ENCODE measurements at regions not wholly inside any gene's neighbourhood (a gene's known extent, or its start where the extent isn't known, plus 50 kb on each side); places are given as distances from the start of the nearest gene placed in this dataset.
A peak's percentile ranks its signal among the peaks of the same experiment; 100 is the strongest.

- Histone ChIP-seq H2BK12ac (ENCODE audit: low read depth, low read length) (0 out of 2 replicates have a peak overlapping the region, but pooled peaks have one; percentile 27), H3K23ac (ENCODE audit: insufficient read length) (no peak overlapping the region), H3K14ac (ENCODE audit: insufficient read length) (no peak overlapping the region), H3K79me2 (ENCODE audit: control insufficient read depth in 1 of 2, insufficient read depth in 2 of 2, low read length in 2 of 2) (no peaks in the 10 kb centered on the region), H3K4me2 (ENCODE audit: insufficient read depth in 1 of 2, low read depth in 2 of 2, low read length in 2 of 2) (no peak overlapping the region), H3K4ac (replicated peaks; ENCODE audit: insufficient read length, low read depth, low read length) (no peak overlapping the region), H3K27ac (ENCODE audit: low read depth, low read length) (no peak overlapping the region), H3K79me1 (ENCODE audit: low read depth, low read length) (no peaks in the 10 kb centered on the region), H2BK15ac (ENCODE audit: low read length) (no peak overlapping the region), H3K27me3 (replicated peaks in 1 of 4; ENCODE audit: control insufficient read depth in 3 of 4, extremely low read depth in 1 of 4, insufficient read depth in 3 of 4, low read length in 3 of 4) (no peaks in the 10 kb centered on the region), H4K8ac (ENCODE audit: extremely low read depth, insufficient read depth, low read length) (no peak overlapping the region), H3K36me3 (ENCODE audit: control insufficient read depth in 2 of 4, insufficient read depth in 4 of 4, low read length in 3 of 4) (peaks cover 0 to 2% (median 0%) of the 10 kb centered on the region in 4 experiments; a peak in 1 of 8 replicates), H2BK5ac (ENCODE audit: low read depth, low read length) (no peak overlapping the region), H3K18ac (ENCODE audit: extremely low read depth, low read length) (no peak overlapping the region), H4K91ac (replicated peaks; ENCODE audit: insufficient read length, low read length) (no peak overlapping the region), H3K4me3 (ENCODE audit: extremely low read depth in 1 of 4, insufficient read depth in 2 of 4, low read depth in 3 of 4, low read length in 4 of 4) (no peak overlapping the region), H3K9me3 (ENCODE audit: insufficient read depth in 2 of 2, low read depth in 1 of 2, low read length in 1 of 2) (no peaks in the 10 kb centered on the region), H4K20me1 (replicated peaks in 1 of 2; ENCODE audit: control insufficient read depth in 1 of 2, insufficient read depth in 2 of 2, low read length in 2 of 2) (no peaks in the 10 kb centered on the region), H2BK20ac (ENCODE audit: low read length) (no peak overlapping the region), H2AFZ (ENCODE audit: low read length) (no peak overlapping the region), H2AK5ac (ENCODE audit: low read depth, low read length) (no peak overlapping the region), H3K9ac (replicated peaks in 1 of 4; ENCODE audit: extremely low read depth in 1 of 4, low read depth in 3 of 4, low read length in 3 of 4) (no peak overlapping the region), H4K5ac (ENCODE audit: insufficient read length, low read depth, low read length) (no peak overlapping the region), H2BK120ac (replicated peaks; ENCODE audit: low read depth, low read length) (no peak overlapping the region), H3K23me2 (ENCODE audit: low read depth, low read length) (no peaks in the 10 kb centered on the region), H3K4me1 (replicated peaks in 1 of 4; ENCODE audit: control insufficient read depth in 3 of 4, insufficient read depth in 4 of 4, low read length in 3 of 4) (peaks cover 0 to 2% (median 0%) of the 10 kb centered on the region in 4 experiments; a peak in 1 of 7 replicates), H3K56ac (replicated peaks; ENCODE audit: insufficient read length, low read depth, low read length) (no peak overlapping the region)
- FAIRE-seq: no peak
- ChIA-PET POLR2A (ENCODE audit: partially characterized antibody) (no interaction called here), CTCF (ENCODE audit: partially characterized antibody) (interaction anchor here (0.6 to 0.9 kb wide), 2 partner anchors 198 to 224 kb away, joined by 3 to 4 read pairs; no protein-coding TSS in a partner anchor)
- WGBS, 2 experiments (ENCODE audit: extremely low coverage in 1 of 2, insufficient coverage in 1 of 2, insufficient read length in 1 of 2, insufficient replicate concordance in 2 of 2, low coverage in 1 of 2, low lambda C conversion rate in 2 of 2, missing lambda C conversion rate in 1 of 2): 80% methylated on average over 2 of the region's 2 CpGs; no CpG with 5 or more reads in 1 of the 2 experiments
- TF ChIP-seq EGR1 (IDR thresholded peaks at IDR 0.05; ENCODE audit: borderline replicate concordance, low read depth, low read length): no peak
- TF ChIP-seq BRCA1 (IDR thresholded peaks at IDR 0.05; ENCODE audit: low read depth, low read length): no peak
- no peak for TF ChIP-seq RNF2 (IDR thresholded peaks at IDR 0.05; ENCODE audit: borderline replicate concordance, low read depth, low read length, missing control alignments, poor library complexity, severe bottlenecking)
- no peak for TF ChIP-seq SRF (IDR thresholded peaks at IDR 0.05; ENCODE audit: low read depth, low read length)
- no peak for TF ChIP-seq RBBP5 (IDR thresholded peaks at IDR 0.05; ENCODE audit: borderline replicate concordance, low read depth, low read length)
- TF ChIP-seq RFX5 (IDR thresholded peaks at IDR 0.05; ENCODE audit: borderline replicate concordance, low read depth, low read length): no peak
- TF ChIP-seq BCL11A (IDR thresholded peaks at IDR 0.05; ENCODE audit: low read depth in 2 of 2, low read length in 2 of 2): no peak
- TF ChIP-seq CTBP2 (IDR thresholded peaks at IDR 0.05; ENCODE audit: borderline replicate concordance, insufficient read depth, insufficient read length, low read length): no peak
- no peak for TF ChIP-seq TAF7 (optimal IDR thresholded peaks at IDR 0.05; ENCODE audit: borderline replicate concordance, low read depth, low read length)
- no peak for TF ChIP-seq TEAD4 (IDR thresholded peaks at IDR 0.05; ENCODE audit: low read depth, low read length)
- no peak for TF ChIP-seq EP300 (IDR thresholded peaks at IDR 0.05; ENCODE audit: borderline replicate concordance in 1 of 2, low read depth in 2 of 2, low read length in 2 of 2)
- no peak for DNase-seq (ENCODE audit: low read depth in 1 of 2, low spot score in 2 of 2)
Observed at GRCh38 chr7:19973581-19973980, 200.2 kb upstream of the TMEM196 start.

Data from H1 (cell line).